GM21390 (cell line): ENCODE measurements at regions not wholly inside any gene's neighbourhood (a gene's known extent, or its start where the extent isn't known, plus 50 kb on each side); places are given as distances from the start of the nearest gene placed in this dataset.

Experiments used
- ATAC-seq: cut with Tn5 transposase; IDR thresholded peaks from one replicate; pipeline ENCODE4 v1.9.1; 2021; ENCODE audit not compliant: unreplicated experiment

DNA sequence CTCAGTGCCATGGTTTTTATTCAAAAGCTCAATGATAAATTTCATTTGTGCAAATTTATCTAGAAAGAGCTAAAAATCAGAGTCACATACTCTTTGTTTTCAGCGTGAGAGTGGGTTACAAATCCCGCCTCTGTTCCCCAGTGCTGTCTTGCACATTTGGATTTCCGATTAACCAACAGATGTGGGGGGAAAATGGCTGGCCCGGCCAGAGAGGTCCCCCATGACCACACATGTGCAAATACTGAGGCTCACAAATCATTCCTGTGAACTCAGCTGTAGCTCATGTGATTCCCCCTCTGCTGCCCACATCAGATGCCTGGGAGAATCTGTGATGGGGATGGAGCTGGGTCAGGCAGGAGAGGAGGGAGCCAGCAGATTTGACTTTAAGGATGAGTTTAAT, 168.7 kb downstream of the PAX1 start:
- ATAC-seq = no peak

- no peak for ATAC-seq
Observed at GRCh38 chr20:21873291-21873690, 167.8 kb downstream of the PAX1 start.

- no peak for ATAC-seq
Observed at GRCh38 chr20:21867811-21868210, 162.3 kb downstream of the PAX1 start.

DNA sequence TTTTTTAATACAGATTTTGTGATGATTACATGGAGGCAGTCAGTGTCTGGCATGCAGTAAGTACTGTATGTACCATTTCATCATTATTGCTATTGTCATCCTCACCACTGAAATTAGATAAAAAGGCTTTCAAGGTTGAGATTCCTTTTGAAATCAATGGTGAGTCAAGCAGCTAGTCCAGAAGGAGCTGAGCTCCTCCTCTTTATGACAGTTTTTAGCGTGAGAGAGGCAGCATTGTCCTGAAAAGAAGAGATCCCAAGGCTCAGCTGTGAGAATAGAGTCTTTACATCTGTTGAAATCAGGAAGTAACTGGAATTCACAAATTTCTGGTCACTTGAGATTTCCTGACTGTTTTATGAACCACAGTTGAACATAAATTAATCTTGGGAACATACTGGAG, 161.9 kb downstream of the PAX1 start:
- no peak for ATAC-seq

GRCh38 chr20:21862956-21863355, 157.5 kb downstream of the PAX1 start:
- no peak for ATAC-seq

GRCh38 chr20:21862259-21862946, 156.9 kb downstream of the PAX1 start:
- ATAC-seq = no peak

GRCh38 chr20:21840991-21841390, 135.5 kb downstream of the PAX1 start:
- no peak for ATAC-seq

DNA sequence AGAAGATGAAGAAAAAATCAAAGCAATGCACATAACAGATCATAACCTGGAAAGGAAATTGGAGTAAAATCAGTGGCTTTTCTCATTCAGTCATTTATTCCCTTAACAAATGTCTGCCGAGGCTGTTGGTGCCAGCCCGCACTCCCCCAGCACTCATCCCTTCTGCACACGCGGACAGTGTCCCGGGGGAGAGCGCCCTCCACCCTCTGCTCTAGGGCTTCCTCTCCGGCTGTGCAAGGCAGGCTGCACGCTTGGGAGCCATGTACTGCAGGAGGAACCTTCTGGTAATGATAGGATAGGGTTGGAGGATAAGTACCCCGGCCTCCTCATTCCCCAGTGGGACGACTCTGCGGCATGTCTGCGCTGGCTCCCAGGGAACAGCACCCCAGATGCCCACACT, 134.5 kb downstream of the PAX1 start:
- ATAC-seq = no peak

DNA sequence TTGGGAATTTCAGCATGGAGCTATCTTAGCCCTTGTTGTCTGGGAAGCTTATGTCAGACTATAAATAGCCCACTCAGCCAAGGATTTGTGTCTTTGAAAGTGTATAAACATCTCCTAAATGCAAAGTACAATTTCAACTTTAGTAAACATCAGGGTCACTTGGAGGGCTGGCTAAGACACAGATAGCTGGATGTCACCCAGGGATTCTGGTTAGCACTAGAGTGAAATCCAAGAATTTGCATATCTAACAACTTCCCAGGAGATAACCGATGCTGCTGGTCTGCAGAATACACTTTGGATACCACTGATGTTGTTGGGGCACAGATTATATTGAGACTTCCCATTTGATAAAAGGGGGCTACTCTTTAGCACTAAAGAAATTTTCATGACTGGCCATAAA, 130.9 kb downstream of the PAX1 start:
- no peak for ATAC-seq

- no peak for ATAC-seq
Observed at GRCh38 chr20:21835042-21835441, 129.6 kb downstream of the PAX1 start.

GRCh38 chr20:21832442-21833385, 127.2 kb downstream of the PAX1 start:
- no peak for ATAC-seq

DNA sequence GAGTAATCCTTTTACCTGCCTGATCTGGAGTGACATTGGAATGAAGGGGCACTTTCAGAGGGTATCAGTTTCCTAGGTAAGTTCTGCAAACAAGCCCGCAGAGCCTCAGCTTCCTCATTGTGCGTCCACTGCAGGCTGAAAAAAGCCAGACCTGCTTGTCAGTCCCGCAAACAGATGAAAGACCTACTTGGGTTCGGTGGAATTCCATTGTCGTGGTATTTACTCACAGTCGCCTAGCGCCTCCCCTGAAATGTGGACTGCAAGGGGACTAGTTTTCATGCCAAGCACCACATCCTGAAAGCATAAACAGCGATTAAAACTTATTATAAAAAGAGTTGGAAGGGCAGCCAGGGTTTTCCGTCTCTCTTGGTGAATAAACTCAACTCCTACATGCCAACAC, 121.5 kb downstream of the PAX1 start:
- no peak for ATAC-seq

- no peak for ATAC-seq
Observed at GRCh38 chr20:21821358-21821757, 115.9 kb downstream of the PAX1 start.

- ATAC-seq = no peak
Observed at GRCh38 chr20:21820688-21821087, 115.2 kb downstream of the PAX1 start.

DNA sequence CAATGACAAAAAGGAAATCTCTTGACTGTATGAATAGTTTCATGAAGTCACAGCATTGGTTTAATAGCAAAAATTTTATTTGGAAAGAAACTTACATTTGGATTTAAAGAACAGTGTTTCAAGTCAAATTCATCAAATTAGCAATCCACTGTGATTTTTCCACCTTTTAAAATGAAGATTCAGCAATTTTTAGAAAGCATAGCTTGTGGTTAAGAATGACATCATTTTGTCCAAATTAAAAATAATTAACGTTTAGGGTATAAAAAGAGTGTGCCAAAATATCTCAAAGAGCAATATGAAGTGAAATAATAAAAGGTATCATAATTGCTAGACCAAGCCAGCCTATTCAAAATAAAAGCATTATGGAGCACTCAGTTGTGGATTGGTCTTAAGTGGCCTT, 114.6 kb downstream of the PAX1 start:
- ATAC-seq = no peak

DNA sequence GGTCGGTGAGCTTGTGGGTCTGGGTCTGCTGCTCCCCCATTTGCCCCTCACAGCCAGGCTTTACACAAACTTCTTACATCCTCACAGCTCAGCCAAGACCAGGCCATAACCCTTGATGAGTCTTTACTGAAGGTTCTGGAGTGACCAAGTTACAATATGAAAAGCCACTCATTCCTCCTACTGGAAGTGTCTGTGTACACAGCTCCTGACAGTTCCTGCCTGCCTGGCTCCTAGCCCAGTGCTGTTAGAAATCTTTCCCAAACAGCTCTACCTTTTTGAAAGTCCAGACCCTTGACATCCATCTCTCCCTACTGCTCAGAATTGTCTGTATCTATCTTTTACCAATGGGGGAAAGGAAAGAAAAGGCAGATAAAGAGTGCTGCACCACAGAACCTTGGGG, 106.9 kb downstream of the PAX1 start:
- ATAC-seq = no peak

- no peak for ATAC-seq
Observed at GRCh38 chr20:21809961-21810523, 104.6 kb downstream of the PAX1 start.

DNA sequence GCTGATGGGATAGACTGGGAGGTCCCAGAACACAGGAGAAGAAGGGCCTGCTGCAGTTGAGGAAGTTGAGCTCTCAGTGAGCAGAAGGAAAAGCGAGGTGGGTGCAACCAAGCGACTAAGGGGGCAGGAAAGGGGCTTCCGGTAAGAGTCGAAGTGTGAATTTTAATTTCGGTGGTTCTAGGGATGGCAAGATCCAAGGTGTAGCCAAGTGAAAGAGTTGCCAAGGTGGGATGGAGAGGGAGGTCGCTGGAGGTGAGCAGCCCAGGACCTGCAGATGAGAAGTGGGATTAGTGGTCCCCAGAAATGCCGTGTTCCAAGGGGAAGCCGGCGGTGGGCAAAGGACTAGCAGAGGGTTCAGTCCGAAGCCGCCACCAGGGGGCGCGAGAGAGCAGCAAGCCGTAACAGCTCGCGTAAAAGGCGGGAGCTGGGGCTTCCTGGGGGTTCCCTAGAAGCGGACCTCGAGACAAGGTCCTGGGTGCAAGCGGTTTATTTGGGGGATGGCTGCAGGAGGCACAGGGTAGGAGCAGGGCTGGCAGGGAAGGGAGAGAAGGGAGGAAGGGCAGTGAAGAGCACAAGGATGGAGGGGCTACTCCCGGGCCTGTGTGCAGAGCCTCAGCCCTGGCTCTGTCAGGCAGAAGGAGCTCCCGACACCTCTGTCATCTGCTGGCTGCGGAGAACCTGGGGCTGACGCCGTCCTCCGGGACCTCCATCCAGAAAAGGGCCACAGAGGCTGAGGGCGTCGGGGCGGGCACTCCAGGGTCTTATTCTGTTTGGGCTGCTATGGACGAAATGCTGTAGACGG, 103.6 kb downstream of the PAX1 start:
- no peak for ATAC-seq

- no peak for ATAC-seq
Observed at GRCh38 chr20:21808139-21808538, 102.7 kb downstream of the PAX1 start.

- ATAC-seq = no peak
Observed at GRCh38 chr20:21804802-21805201, 99.3 kb downstream of the PAX1 start.

DNA sequence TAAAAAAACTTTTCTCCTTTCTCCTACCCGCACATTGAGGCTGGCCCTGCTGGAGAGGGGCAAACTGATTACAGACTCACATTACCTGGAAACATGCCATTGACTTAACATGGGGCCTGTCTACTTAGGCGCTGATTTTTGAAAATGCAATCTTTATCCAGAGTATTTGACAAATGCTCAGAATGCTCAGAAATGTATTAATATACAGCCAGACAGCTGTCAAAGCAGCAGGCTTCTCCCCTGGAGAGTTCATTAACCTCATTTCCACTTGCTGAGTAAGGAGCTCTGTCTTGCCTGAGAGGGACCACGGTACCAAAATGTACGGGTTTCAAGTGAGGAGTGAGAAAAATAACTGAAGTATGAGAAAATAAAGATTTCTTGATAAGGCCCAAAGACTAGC, 95.7 kb downstream of the PAX1 start:
- no peak for ATAC-seq
